ENCODE measurements at regions not wholly inside any gene's neighbourhood (a gene's known extent, or its start where the extent isn't known, plus 50 kb on each side); places are given as distances from the start of the nearest gene placed in this dataset.
"Not testable (repeated sequence)": the region's sequence is repeated elsewhere in the genome, so short reads cannot be mapped to it uniquely, and the experiment has no call there.

GRCh38 chr12:131245564-131246355 is 292.1 kb downstream of the ADGRD1 start:
- TF ChIP-seq CTCF (IDR thresholded peaks at IDR 0.05; ENCODE audit: unreplicated experiment), result no peak
- peaks cover 8% of the 10 kb centered on the region for H3K27me3 Mint-ChIP-seq (ENCODE audit: unreplicated experiment)

GRCh38 chr12:131247026-131247725 is 293.5 kb downstream of the ADGRD1 start:
- not testable (repeated sequence) for H3K27ac Mint-ChIP-seq (ENCODE audit: unreplicated experiment); H3K4me1 Mint-ChIP-seq (ENCODE audit: unreplicated experiment); H3K4me3 Mint-ChIP-seq (ENCODE audit: unreplicated experiment); H3K27me3 Mint-ChIP-seq (ENCODE audit: unreplicated experiment); DNase-seq (ENCODE audit: low spot score); H3K36me3 Mint-ChIP-seq (ENCODE audit: low read depth, unreplicated experiment); H3K9me3 Mint-ChIP-seq (ENCODE audit: unreplicated experiment)

More at GRCh38 chr12:131245564-131246355, 292.1 kb downstream of the ADGRD1 start:
- H3K4me3 Mint-ChIP-seq (ENCODE audit: unreplicated experiment), result no peak overlapping the region
- peaks cover 12% of the 10 kb centered on the region for H3K36me3 Mint-ChIP-seq (ENCODE audit: low read depth, unreplicated experiment)
- no peaks in the 10 kb centered on the region for H3K9me3 Mint-ChIP-seq (ENCODE audit: unreplicated experiment)
- H3K4me1 Mint-ChIP-seq (ENCODE audit: unreplicated experiment), result no peaks in the 10 kb centered on the region
- no peak for DNase-seq (ENCODE audit: low spot score)
- H3K27ac Mint-ChIP-seq (ENCODE audit: unreplicated experiment), result no peak overlapping the region

GRCh38 chr12:131247875-131248274 is 294.2 kb downstream of the ADGRD1 start:
- DNase-seq (ENCODE audit: low spot score); H3K27ac Mint-ChIP-seq (ENCODE audit: unreplicated experiment); H3K4me1 Mint-ChIP-seq (ENCODE audit: unreplicated experiment); H3K4me3 Mint-ChIP-seq (ENCODE audit: unreplicated experiment); H3K36me3 Mint-ChIP-seq (ENCODE audit: low read depth, unreplicated experiment); H3K27me3 Mint-ChIP-seq (ENCODE audit: unreplicated experiment); H3K9me3 Mint-ChIP-seq (ENCODE audit: unreplicated experiment): not testable (repeated sequence)

- Mint-ChIP-seq H3K27ac (ENCODE audit: unreplicated experiment) (no peak overlapping the region), H3K4me3 (ENCODE audit: unreplicated experiment) (no peak overlapping the region), H3K36me3 (ENCODE audit: low read depth, unreplicated experiment) (peaks cover 15% of the 10 kb centered on the region)
Observed at GRCh38 chr12:131249246-131250027, 295.7 kb downstream of the ADGRD1 start.

GRCh38 chr12:131250028-131250950 is 296.6 kb downstream of the ADGRD1 start:
- Mint-ChIP-seq H3K9me3 (ENCODE audit: unreplicated experiment) (no peaks in the 10 kb centered on the region), H3K27me3 (ENCODE audit: unreplicated experiment) (peaks cover 15% of the 10 kb centered on the region), H3K4me1 (ENCODE audit: unreplicated experiment) (no peaks in the 10 kb centered on the region), H3K36me3 (ENCODE audit: low read depth, unreplicated experiment) (peaks cover 15% of the 10 kb centered on the region), H3K4me3 (ENCODE audit: unreplicated experiment) (no peak overlapping the region), H3K27ac (ENCODE audit: unreplicated experiment) (no peak overlapping the region)
- no peak for DNase-seq (ENCODE audit: low spot score)
- no peak for TF ChIP-seq CTCF (IDR thresholded peaks at IDR 0.05; ENCODE audit: unreplicated experiment)

More at GRCh38 chr12:131249246-131250027, 295.7 kb downstream of the ADGRD1 start:
- Mint-ChIP-seq H3K4me1 (ENCODE audit: unreplicated experiment) (no peaks in the 10 kb centered on the region), H3K27me3 (ENCODE audit: unreplicated experiment) (peaks cover 9% of the 10 kb centered on the region), H3K9me3 (ENCODE audit: unreplicated experiment) (no peaks in the 10 kb centered on the region)
- no peak for TF ChIP-seq CTCF (IDR thresholded peaks at IDR 0.05; ENCODE audit: unreplicated experiment)
- DNase-seq (ENCODE audit: low spot score), result no peak
